GM18873 (cell line): ENCODE measurements at regions not wholly inside any gene's neighbourhood (a gene's known extent, or its start where the extent isn't known, plus 50 kb on each side); places are given as distances from the start of the nearest gene placed in this dataset.
"Not testable (repeated sequence)": the region's sequence is repeated elsewhere in the genome, so short reads cannot be mapped to it uniquely, and the experiment has no call there.

Experiments used
- ATAC-seq: cut with Tn5 transposase; IDR thresholded peaks from one replicate; pipeline ENCODE4 v1.9.1; 2021; ENCODE audit warnings: mild to moderate bottlenecking, moderate library complexity, moderate number of reproducible peaks; ENCODE audit not compliant: unreplicated experiment, low FRiP score

DNA sequence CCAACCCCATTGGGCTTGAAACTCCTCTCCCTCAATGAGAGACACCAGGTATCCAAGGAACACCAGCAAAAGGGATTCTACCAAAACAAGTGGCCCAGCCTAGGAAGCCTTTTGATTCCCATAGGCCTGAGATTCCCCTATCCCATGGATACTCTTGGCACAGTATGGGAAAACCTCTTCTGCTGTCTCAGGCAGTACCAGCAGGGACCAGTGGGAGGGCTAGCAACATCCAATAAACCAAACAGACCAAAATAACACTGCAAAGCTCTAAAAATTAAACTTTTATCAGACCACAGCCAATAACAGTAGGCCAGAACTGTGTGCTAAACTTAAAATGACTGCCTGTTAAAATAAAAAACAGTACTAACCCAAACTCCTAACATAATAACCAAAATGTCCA lies 153.9 kb upstream of the CES5A start:
- ATAC-seq, result no peak

DNA sequence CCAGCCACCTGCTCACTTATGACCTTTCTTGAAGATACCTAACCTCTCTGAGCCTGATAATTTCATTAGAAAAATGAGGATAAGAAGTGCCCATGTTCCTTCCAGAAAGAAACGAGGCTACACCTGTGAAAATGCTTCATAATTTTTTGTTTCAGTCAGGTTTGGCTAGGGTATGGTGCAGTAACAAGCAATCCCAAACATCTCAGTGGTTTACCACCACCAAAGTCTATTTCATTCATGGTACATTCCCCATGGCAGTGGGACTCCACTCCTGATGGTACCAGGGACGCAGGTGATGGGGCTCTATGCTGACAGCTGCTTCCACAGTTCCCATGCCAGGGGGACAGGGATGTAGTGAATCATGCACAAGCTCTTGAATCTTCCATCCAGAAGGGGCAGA lies 147.6 kb upstream of the CES5A start:
- ATAC-seq, result no peak

DNA sequence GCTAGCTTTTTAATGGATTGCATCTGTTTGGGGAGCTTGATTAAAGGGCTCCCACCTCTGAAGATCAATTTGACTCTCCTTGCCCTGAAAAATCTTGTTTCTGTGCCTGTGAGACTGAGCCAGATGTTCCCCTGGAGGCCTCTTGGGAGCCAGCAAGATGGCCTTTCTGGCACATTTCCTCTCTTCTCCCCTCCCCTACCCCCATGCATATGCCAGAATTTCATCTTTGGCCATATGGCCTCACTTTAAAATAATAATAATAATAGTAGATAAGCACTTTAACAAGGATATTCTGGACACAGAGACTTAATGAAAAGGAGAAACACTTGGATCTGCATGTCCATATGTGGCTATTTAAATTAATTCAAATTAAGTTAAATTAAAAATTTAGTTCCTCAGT lies 144.1 kb upstream of the CES5A start:
- ATAC-seq, result no peak

DNA sequence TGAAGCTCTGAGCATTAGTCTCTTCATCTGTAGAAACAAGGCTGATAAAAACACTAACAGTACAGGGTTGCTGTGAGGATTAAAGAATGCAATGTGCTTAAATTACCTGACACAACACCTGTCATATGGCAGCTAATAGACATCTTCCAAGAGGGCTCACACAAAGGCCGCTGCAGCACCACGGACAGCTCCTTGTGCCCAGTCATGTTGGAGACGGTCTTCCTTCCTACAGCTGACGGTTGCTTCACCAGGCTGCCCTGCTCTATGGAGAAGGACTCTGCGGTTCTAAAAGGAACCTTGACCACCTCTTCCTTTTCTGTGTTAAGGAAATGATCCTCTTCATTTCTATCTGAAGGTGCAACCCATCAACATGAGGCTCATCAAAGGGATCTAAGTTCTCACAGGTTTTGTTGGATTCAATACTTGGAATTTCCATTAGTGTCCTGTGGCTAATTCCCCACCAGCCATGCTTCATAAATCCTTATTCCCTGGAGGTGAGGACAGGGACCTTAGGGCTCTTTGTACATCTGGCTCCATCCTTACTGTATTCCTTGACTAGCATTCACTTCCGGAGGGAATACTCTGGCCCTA lies 138.9 kb upstream of the CES5A start:
- no peak for ATAC-seq

DNA sequence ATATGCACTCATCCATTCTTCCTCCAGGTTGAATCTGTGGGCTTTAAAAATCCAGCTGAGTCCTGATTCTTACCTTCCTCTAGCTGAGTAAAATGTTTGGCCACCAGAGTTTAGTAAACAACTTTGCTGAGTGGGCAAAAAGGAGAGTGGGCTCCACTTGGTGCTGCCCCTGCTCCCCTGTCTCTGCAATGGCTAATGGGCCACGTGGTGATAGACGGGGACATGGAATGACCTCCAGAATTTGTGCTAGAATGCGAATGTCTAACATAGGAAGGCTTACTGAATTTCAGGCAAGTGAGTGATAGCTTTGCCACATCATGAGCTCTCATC lies 137.3 kb upstream of the CES5A start:
- ATAC-seq, result no peak

DNA sequence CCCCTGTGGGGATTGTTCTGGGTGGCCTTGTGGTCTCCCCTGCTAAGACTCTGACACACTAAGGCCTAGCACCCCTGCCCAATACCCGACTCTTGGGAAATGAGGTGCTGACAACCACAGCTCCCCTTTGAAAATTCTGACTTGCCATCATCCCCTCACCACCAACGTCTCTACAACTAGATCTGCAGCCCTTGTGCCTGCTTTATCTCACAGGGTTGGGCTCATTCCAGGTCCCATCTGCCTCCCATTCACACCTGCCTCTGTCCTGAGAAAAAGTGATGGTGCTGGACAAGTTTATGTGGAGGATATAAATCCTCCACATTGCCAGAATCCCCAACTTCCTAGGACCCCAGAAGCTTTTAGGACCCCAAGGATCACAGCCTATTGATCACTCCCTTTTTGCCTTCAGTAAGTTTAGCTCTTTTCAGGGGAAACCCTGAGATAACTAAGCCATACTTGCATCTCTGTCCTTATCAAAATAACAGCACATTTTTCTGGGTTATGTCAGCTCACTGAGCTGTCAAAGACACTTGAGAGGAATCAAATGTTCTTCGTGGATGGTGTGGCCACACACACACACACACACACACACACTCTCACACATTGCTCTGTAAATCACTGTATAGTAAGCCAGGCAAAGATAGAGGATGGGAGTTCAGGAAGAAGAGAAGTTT lies 136.8 kb upstream of the CES5A start:
- ATAC-seq, result no peak

DNA sequence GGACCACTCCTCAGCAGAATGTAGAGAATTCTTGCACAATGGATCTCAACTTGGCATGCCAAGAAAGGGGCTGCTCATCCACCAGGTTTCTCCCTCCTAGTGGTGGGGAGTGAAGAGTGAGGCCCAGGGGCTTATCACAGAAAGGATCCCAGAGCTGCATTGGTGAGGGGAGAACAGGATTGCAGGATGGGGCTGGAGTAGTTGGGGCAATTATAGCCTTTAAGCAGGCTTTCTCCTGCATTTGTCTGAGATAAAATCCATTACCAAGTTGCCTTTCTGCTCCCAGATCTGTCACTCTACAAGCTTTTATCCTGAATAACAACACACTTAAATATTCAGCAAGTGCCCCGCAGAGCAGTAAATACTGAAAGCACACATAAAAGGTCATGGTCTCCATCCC lies 130.8 kb upstream of the CES5A start:
- no peak for ATAC-seq

DNA sequence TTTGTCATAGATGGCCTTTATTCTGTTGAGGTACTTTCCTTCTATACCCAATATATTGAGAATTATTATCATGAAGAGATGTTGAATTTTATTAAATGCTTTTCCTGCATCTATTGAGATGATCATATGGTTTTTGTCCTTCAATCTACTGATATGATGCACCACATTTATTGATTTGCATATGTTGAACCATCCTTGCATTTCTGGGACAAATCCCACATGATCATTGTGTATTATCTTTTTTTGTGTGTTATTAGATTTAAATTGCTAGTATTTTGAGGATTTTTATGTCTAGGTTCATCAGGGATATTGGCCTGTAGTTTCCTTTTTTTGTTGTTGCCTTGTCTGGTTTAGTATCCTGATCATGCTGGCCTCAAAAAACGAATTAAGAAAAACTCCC lies 124.5 kb upstream of the CES5A start:
- ATAC-seq, result no peak

DNA sequence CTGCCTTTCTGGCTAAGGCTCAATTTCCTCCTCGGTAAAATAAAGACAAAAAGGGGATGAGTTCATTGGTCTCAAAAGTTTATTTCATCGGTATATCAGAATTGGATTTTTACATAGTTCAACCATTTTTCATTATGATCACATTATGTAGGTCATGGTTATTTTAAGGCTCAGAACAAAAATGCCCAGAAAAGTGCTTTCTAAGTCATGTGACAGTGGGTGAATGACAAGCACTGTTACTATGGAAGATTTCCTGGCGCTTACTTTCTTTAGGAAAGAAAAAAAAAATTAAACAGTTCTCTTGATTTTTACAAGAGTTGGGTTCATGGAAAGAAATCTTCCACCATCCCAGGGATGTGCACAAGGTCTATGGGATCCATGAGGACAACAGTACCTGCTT lies 117.9 kb upstream of the CES5A start:
- ATAC-seq, result no peak

DNA sequence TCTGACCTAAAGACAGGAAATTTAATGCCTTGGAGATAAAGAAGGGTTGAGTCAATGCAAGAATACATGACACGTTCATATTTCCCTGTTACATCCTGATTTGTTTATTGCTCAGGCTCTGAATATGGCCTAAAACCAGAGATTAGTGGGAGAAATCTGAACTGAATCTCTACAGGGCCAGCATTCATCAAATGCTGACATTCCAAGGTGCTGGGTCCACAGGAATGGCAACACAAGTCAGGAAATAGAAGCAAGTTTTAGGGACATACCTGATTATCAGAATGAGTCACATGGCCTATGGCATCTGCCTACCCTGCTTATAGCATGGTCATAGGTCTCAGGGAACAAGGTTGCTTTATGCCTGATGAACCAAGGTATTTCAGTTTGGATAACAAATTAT lies 117.4 kb upstream of the CES5A start:
- no peak for ATAC-seq

DNA sequence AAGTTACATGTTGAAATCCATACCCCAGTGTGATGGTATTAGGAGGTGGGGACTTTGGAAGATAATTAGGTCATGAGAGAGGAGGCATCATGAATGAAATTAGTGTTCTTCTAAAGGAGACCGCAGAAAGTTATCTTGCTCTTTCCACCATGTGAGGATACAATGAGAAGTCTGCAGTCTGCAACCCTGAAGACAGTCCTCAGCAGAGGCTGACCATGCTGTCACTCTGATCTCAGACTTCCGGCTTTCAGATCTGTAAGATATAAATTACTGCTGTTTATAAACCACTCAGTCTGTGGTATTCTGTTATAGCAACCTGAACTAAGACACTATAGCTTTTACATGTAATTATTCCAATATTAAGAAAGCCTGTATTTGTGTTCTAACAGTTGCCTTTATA lies 116.7 kb upstream of the CES5A start:
- ATAC-seq, result no peak

DNA sequence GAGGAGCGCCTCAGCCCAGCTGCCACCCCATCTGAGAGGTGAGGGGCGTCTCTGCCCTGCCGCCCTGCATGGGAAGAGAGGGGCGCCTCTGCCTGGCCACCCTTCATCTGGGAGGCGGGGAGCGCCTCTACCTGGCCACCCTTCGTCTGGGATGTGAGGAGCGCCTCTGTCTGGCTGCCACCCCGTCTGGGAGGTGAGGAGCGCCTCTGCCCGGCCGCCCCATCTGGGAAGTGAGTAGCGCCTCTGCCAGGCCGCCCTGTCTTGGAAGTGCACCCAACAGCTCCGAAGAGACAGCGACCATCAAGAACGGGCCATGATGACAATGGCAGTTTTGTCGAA lies 114.4 kb upstream of the CES5A start:
- ATAC-seq, result no peak

DNA sequence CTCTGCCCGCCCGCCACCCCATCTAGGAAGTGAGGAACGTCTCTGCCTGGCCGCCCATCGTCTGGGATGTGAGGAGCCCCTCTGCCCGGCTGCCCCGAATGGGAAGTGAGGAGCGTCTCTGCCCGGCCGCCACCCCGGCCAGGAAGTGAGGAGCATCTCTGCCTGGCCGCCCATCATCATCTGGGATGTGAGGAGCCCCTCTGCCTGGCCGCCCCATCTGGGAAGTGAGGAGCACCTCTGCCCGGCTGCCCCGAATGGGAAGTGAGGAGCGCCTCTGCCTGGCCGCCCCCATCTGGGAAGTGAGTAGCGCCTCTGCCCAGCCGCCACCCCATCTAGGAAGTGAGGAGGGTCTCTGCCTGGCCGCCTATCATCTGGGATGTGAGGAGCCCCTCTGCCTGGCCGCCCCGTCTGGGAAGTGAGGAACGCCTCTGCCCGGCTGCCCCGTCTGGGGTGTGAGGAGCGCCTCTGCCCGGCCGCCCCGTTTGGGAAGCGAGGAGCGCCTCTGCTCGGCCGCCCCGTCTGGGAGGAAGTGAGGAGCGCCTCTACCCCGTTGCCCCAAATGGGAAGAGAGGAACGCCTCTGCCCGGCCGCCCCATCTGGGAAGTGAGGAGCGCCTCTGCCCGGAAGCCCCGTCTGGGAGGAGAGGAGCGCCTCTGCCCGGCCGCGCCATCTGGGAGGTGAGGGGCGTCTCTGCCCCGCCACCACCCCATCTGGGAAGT lies 113.8 kb upstream of the CES5A start:
- not testable (repeated sequence) for ATAC-seq

DNA sequence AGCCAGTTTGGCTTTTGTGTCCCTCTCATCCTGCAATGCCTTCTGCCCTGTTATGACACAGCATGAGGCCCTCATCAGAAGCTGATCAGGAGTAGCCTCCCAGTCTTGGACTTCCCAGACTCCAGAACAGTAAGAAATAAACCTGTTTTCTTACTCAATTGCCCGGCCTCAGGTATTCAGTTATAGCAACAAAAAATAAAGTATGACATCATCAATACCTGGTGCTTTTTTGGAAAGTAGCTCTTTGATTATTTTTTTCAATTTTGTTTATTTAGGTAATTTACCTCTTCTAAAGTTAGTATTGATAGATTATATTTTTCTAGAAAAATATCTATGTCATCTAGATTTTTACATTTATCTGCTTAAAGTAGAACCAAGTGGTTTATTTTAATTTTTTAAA lies 112.8 kb upstream of the CES5A start:
- no peak for ATAC-seq

DNA sequence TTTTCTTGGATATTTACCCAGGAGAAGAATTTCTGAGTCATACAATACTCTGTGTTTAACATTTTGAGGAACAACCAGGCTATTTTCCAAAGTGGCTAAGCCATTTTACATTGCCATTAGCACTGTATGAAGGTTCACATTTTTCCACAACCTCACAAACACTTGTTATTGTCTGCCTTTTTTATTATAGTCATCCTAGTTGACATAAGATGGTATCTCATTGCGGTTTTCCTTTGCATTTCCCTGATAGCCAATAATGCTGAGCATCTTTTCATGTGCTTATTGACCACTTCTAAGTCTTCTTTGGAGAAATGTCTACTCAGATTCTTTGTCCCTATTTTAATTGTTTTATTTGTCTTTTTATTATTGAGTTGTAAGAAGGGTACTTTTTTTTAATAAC lies 107.4 kb upstream of the CES5A start:
- ATAC-seq, result no peak

DNA sequence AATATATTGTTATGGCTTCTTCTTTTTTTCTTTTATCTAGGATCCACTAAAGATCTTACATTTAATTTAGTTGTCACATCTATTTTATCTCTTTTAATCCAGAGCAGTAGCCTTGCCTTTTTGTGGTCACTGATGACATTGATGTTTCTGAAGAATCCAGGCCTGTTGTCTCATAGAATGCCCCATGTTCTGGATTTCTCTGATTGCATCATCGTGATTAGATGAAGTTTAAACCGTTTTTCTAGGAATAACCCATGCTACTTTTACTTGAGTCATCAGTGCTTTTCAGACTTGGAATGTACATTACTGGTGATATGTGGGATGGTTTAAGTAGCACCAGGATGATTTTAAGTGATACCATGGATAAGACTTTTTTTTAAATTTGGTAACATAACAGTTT lies 106.4 kb upstream of the CES5A start:
- ATAC-seq, result no peak

DNA sequence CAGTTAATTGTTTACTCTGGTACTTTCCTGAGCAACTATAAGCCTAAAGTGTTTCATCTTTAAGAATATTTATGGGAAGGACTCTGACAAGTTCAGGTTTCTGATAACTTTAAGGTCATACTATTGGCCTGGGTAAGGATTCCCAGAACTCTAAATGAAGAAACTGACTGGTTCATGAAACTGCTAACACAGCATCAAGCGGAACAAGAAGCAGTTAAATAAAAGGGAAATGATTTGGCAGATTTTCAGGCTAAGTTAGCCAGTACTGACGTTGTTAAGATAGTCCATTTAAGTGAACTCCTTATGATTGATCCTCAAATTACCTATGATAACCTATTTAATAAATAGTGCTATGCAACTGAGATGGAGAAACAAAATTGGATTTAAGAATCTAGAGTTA lies 101.6 kb upstream of the CES5A start:
- no peak for ATAC-seq

DNA sequence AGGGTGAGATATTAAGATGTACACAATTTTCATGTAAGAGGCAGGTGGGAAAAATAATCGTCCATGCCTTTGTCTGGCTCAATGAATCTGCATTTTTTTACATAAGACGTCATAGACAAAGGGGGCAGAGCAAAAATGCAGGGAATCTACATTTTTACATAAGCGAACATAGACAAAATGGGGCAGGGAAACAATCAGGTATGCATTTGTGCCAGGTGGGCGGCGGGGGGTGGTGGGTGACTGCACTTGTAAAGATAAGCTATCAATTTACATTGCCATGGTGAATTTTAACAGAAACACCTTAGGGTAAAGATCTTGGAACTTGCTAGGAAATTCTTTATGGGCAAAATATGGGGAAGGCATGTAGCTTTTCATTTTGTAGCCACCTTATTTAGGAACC lies 96.3 kb upstream of the CES5A start:
- ATAC-seq, result no peak

DNA sequence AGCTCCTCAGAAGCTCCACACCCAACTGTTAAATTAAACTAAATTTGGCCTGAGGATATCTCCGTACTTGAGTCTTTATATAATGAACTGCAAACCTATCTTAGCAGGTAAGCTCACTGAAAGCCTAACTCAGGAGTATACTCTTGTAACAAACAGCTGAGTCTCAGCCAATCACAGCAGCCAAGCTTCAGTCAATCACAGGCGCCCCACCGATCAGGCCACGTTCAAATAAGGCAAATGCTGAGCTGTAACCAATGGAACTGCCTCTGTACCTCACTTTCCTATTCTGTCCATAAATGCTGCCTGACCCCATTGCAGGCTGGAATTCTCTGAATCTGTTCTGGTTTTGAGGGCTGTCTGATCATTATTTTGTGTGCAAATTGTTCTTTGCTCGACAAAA lies 93.0 kb upstream of the CES5A start:
- no peak for ATAC-seq

DNA sequence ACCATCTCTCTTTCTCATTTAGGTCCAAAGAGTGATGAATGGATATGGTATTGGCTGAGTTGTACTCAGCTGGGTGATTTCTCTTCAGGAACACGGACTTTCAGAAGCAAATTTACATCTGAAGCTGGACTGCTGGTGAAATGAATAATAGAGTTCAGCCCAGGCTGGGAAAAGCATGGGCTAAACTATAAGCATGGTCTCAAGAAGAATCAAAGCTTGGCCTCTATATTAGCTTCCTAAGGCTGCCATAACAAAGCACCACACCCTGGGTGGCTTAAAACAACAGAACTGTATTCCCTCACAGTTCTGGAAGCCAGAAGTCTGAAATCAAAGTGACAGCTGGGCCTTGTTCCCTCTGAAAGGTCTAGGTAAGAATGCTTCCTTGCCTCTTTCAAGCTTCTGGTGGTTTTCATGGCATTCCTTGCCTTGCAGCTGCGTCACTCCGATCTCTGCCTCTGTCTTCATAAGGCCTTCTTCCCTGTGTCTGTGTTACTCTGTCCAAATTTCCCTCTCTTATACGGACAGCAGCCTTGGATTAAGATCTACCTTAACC lies 89.8 kb upstream of the CES5A start:
- ATAC-seq, result no peak

DNA sequence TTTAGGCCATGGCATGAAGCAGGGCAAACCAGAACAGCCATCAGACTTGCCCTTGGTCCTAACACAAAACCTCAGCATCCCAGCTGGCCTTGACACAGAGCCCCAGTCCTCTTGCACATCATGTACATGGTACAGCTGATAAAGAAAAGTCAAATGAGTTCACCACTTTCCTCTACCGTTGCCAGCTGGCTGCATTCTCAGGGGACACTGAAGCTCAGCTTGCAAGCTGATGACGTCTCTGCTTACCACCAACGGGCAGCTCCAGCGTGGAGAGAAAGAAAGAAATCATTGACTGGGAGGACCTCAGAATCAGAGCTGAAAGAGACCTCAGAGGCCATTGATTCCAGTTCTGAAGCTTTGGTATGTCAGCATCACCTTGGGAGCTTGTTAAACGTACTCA lies 80.7 kb upstream of the CES5A start:
- ATAC-seq, result no peak

DNA sequence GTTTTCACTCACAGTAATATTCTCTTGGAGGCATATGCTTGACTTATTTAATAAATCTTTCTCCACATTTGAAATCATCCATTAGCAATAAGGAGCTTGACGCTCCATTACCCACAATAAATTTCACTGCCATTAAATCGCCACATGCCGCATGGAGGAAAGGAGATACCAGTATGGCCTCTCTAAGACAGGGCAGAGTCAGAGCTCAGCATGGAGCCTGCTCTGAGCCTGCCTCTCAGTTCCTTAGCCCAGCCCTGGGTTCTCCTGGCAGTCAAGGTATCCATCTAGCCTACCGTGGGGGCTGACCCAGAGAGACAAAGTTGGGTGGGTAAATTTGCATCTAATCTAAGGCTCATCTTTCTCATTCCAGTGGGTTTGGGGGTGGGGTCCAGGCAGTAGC lies 80.3 kb upstream of the CES5A start:
- ATAC-seq, result no peak
